WI38 (cell line): ENCODE measurements at regions not wholly inside any gene's neighbourhood (a gene's known extent, or its start where the extent isn't known, plus 50 kb on each side); places are given as distances from the start of the nearest gene placed in this dataset.
"Not testable (repeated sequence)": the region's sequence is repeated elsewhere in the genome, so short reads cannot be mapped to it uniquely, and the experiment has no call there.

Experiments
- H3K4me3 ChIP-seq: 2 replicates; pipeline ENCODE4 v1.5.1; 2011; ENCODE audit warnings: low read depth, mild to moderate bottlenecking, control low read depth, low read length
- TF ChIP-seq, protein P1 (sequence below): IDR thresholded peaks from 2 replicates; pipeline ENCODE4 v1.5.1; 2012; ENCODE audit warnings: low read depth, mild to moderate bottlenecking, control low read depth, low read length

DNA sequence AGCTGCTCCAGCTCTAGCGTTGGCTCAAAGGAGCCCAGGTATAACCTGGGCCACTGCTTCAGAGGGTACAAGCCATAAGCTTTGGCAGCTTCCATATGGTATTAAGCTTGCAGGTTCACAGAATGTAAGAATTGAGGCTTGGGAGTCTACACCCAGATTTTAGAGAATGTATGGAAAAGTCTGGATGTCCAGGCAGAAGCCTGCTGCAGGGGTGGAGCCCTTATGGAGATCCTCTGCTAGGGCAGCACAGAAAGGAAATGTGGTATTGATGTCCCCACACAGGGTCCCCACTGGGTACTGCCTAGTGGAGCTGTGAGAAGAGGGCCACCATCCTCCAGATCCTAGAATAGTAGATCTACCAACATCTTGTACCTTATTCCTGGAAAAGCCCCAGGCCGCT is 626.9 kb downstream of the MAT2B start:
- H3K4me3 ChIP-seq: no peak overlapping the region
- TF ChIP-seq, protein P1, sequence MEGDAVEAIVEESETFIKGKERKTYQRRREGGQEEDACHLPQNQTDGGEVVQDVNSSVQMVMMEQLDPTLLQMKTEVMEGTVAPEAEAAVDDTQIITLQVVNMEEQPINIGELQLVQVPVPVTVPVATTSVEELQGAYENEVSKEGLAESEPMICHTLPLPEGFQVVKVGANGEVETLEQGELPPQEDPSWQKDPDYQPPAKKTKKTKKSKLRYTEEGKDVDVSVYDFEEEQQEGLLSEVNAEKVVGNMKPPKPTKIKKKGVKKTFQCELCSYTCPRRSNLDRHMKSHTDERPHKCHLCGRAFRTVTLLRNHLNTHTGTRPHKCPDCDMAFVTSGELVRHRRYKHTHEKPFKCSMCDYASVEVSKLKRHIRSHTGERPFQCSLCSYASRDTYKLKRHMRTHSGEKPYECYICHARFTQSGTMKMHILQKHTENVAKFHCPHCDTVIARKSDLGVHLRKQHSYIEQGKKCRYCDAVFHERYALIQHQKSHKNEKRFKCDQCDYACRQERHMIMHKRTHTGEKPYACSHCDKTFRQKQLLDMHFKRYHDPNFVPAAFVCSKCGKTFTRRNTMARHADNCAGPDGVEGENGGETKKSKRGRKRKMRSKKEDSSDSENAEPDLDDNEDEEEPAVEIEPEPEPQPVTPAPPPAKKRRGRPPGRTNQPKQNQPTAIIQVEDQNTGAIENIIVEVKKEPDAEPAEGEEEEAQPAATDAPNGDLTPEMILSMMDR: no peak

DNA sequence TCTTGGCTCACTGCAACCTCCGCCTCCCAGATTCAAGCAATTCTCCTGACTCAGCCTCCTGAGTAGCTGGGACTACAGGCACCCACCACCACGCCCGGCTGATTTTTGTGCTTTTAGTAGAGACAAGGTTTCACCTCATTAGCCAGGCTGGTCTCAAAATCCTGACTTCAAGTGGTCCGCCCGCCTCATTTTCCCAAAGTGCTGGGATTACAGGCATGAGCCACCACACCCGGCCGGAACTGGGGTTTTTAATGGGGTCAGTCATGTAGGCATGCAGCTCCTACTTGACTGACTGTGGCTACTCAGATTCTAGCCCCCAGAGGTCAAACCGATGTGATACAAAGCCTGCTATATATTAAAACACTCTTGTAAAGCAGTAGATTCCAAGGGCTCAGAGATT is 631.7 kb downstream of the MAT2B start:
- H3K4me3 ChIP-seq: no peak overlapping the region
- TF ChIP-seq, protein P1: no peak

DNA sequence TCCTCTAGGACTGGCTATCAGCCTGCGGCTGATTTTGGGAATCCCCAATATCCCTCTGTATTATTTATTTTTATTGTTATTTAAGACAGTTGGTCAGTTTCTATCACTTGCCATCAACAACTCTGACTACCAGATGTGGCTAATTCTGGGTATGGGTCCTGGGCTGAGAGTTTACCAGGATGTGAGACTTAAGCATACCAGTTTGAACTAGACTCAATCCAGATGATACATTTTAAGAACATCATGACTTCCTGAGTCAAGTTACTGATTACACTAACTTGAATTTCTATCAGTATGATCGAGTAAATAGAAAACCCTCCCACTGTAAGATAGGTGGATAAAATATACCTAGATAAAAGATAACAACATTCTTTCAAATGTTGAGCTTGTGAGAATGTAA is 634.0 kb downstream of the MAT2B start:
- no peak overlapping the region for H3K4me3 ChIP-seq
- TF ChIP-seq, protein P1: no peak

DNA sequence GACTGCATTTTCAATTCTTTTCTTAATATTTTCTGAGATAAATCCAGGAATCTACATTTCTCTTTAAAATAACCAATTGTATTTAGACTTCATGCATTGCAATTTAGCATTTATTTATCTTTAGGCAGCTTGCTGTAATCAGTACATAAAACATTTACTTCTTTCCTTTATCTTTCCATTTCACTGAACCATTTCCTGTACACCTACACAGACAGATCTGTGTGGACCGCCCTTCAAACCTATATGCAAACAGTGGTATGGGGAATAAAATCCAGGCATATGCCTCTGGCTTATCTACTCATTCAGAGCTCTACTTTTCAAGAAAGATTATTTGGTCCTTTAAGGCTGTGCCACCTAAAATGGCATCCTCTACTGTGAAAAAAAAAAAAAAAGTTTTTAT is 640.0 kb downstream of the MAT2B start:
- H3K4me3 ChIP-seq: no peak overlapping the region
- TF ChIP-seq, protein P1: no peak

DNA sequence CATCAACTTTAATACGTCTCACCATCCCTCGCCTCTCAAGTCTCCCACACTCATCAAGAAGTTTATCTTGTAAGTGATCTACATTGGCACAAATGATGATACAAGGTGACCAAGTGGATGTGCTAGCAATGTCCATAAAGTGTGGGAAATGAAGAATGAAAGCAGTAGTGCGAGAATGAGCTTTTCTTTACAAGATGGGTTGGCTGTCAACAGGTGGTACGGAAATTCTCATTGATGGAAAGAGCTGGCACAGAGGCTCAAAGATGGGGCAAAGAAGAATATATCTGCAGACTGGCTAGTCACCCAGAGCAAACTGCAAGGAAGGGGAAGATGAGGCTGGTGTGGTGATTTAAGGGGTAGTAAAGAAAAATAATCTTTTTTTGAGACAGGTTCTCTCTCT is 640.8 kb downstream of the MAT2B start:
- TF ChIP-seq, protein P1: no peak
- no peak overlapping the region for H3K4me3 ChIP-seq

DNA sequence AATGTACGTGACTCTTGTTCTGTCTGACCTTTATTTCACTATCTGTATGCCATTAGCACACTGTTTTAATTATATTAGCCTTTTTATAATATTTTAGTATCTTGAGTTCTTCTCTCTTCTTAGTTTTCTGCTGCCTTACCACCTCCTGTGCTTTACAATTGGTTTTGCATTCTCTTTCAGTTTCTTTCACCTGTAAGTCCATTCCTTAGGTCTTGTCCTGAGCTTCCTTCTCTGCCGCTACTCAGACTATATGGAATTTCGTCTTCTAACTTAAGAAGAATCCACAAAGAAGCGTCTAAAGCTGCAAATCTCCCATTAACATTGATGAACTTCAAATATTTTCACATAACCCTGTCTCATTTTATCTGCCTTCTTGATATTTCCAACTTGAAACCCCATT is 642.9 kb downstream of the MAT2B start:
- TF ChIP-seq, protein P1: no peak
- no peak overlapping the region for H3K4me3 ChIP-seq

DNA sequence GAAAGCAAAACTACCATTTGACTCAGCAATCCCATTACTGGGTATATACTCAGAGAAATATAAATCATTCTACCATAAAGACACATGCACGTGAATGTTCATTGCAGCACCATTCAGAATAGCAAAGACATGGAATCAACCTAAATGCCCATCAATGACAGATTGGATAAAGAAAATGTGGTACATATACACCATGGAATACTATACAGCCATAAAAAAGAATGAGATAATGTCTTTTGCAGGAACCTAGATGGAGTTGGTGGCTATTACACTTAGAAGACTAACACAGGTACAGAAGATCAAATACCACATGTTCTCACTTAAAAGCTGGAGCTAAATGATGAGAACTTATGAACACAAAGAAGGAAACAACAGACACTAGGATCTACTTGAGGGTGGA is 647.1 kb downstream of the MAT2B start:
- not testable (repeated sequence) for H3K4me3 ChIP-seq

DNA sequence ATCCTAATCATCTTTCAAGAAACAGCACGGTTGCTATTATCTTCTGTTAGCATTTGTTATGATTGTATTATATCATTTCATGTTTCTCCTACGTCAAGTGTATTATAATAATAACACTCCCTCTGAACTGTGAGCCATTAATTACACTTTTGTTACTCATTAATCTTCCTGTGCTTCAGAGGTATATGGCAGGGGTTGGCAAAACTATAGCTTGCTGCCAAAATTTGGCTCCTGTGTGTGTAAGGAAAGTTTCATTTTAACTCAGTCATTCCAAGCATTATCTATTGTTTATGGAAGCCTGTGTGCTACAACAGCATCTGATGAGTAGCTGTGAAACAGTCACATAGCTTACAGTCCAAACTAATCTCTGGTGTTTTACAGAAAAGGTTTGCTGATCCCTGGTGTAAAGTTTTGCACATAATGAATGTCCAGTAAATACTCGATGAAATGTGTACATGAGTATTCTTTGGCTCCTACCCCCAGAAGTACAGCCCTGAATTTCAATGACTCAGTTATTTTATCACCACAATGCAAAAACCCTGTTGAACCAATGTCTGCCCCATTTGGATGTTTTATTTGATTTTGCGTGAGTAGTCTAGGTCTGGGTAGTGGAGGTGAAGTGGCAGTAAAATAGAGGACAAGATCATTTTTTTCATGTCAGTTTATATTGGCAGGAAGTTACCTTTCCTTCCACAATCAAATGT is 648.2 kb downstream of the MAT2B start:
- TF ChIP-seq, protein P1: no peak
- H3K4me3 ChIP-seq: no peak overlapping the region
